Neural cell (in vitro differentiated cells): ENCODE measurements at regions not wholly inside any gene's neighbourhood (a gene's known extent, or its start where the extent isn't known, plus 50 kb on each side); places are given as distances from the start of the nearest gene placed in this dataset.

Experiments
- H2AFZ ChIP-seq: fragments of 200-600, 300-800 bp; sonication (generic), shearing (Covaris generic); 2 replicates; pipeline ENCODE4 v1.6.0; 2014; ENCODE audit warnings: low read depth, mild to moderate bottlenecking, antibody characterized with exemption, low read length, moderate library complexity
- H3F3A ChIP-seq: fragments of 200-600 bp; shearing (Covaris generic); 2 replicates; pipeline ENCODE4 v1.6.1; 2016; ENCODE audit warnings: mild to moderate bottlenecking, moderate library complexity, mixed read lengths, antibody characterized with exemption, low read length; ENCODE audit not compliant: insufficient read depth, poor library complexity, severe bottlenecking
- H3K27ac ChIP-seq: fragments of 200-600, 300-800 bp; sonication (generic), shearing (Covaris generic); 2 replicates; pipeline ENCODE4 v1.5.1; 2014; ENCODE audit warnings: mild to moderate bottlenecking, low read length, moderate library complexity
- H3K27me3 ChIP-seq: fragments of 300-800, 200-600 bp; sonication (generic), shearing (Covaris generic); 2 replicates; pipeline ENCODE4 v1.6.0; 2014; ENCODE audit warnings: mild to moderate bottlenecking, low read depth, low read length, moderate library complexity; ENCODE audit not compliant: insufficient read depth
- H3K36me3 ChIP-seq: fragments of 300-800, 200-600 bp; sonication (generic), shearing (Covaris generic); 2 replicates; pipeline ENCODE4 v1.5.1; 2014; ENCODE audit warnings: mild to moderate bottlenecking, antibody characterized with exemption, low read length, moderate library complexity; ENCODE audit not compliant: insufficient read depth
- H3K4me2 ChIP-seq: fragments of 300-800, 200-600 bp; sonication (generic), shearing (Covaris generic); 2 replicates; pipeline ENCODE4 v1.6.0; 2014; ENCODE audit warnings: mild to moderate bottlenecking, low read length
- H3K4me3 ChIP-seq: fragments of 300-800, 200-600 bp; sonication (generic), shearing (Covaris generic); 2 replicates; pipeline ENCODE4 v1.5.1; 2014; ENCODE audit warnings: mild to moderate bottlenecking, low read length, moderate library complexity
- H3K79me2 ChIP-seq: fragments of 200-600 bp; shearing (Covaris generic); replicated peaks from 2 replicates; pipeline ENCODE4 v1.6.0; 2014; ENCODE audit warnings: mild to moderate bottlenecking, low read length, moderate library complexity; ENCODE audit not compliant: insufficient read depth
- H3K9ac ChIP-seq: fragments of 300-800, 200-600 bp; sonication (generic), shearing (Covaris generic); 2 replicates; pipeline ENCODE4 v1.6.1; 2016; ENCODE audit warnings: mild to moderate bottlenecking, low read length, mixed read lengths
- H3K9me2 ChIP-seq: fragments of 200-600 bp; shearing (Covaris generic); 2 replicates; pipeline ENCODE4 v1.6.1; 2016; ENCODE audit warnings: mild to moderate bottlenecking, low read length, mixed read lengths; ENCODE audit not compliant: insufficient read depth
- H3K9me3 ChIP-seq: fragments of 200-600, 300-800 bp; sonication (generic), shearing (Covaris generic); 2 replicates; pipeline ENCODE4 v1.6.1; 2016; ENCODE audit warnings: mild to moderate bottlenecking, mixed run types, low read length, moderate library complexity, mixed read lengths
- H4K20me1 ChIP-seq: fragments of 200-600 bp; shearing (Covaris generic); 2 replicates; pipeline ENCODE4 v1.6.1; 2016; ENCODE audit warnings: mild to moderate bottlenecking, mixed run types; ENCODE audit not compliant: insufficient read depth
- EP300 ChIP-seq: fragments of 450-650 bp; conservative IDR thresholded peaks from 2 replicates; pipeline ENCODE4 v1.6.1; 2014; ENCODE audit warnings: antibody characterized with exemption, mild to moderate bottlenecking, moderate library complexity; ENCODE audit not compliant: poor library complexity, severe bottlenecking
- EZH2 ChIP-seq: fragments of 200-600, 300-800 bp; shearing (Covaris generic), sonication (generic); IDR thresholded peaks from 2 replicates; pipeline ENCODE4 v1.6.1; 2014; ENCODE audit warnings: antibody characterized with exemption, low read length, borderline replicate concordance, mild to moderate bottlenecking; ENCODE audit not compliant: insufficient read depth, poor library complexity, severe bottlenecking
- MXI1 ChIP-seq: fragments of 450-650 bp; conservative IDR thresholded peaks from 2 replicates; pipeline ENCODE4 v1.6.1; 2014; ENCODE audit warnings: antibody characterized with exemption, mild to moderate bottlenecking; ENCODE audit not compliant: poor library complexity, severe bottlenecking
- POLR2AphosphoS5 ChIP-seq: IDR thresholded peaks from 2 replicates; pipeline ENCODE4 v1.6.1; 2012
- RAD21 ChIP-seq: fragments of 450-650 bp; conservative IDR thresholded peaks from 2 replicates; pipeline ENCODE4 v1.6.1; 2014; ENCODE audit warnings: antibody characterized with exemption, mild to moderate bottlenecking, moderate library complexity
- SMC3 ChIP-seq: fragments of 450-650 bp; conservative IDR thresholded peaks from 2 replicates; pipeline ENCODE4 v1.6.1; 2014; ENCODE audit warnings: antibody characterized with exemption, mild to moderate bottlenecking, moderate library complexity; ENCODE audit not compliant: poor library complexity
- TAF1 ChIP-seq: IDR thresholded peaks from 2 replicates; pipeline ENCODE4 v1.6.1; 2012; ENCODE audit warnings: low read depth
- TF ChIP-seq, protein P1 (sequence below): fragments of 450-650 bp; IDR thresholded peaks from 2 replicates; pipeline ENCODE4 v1.5.1; 2014; ENCODE audit warnings: antibody characterized with exemption, mild to moderate bottlenecking, moderate library complexity; ENCODE audit not compliant: poor library complexity, severe bottlenecking
- TF ChIP-seq, protein P2 (sequence below): IDR thresholded peaks from 2 replicates; pipeline ENCODE4 v1.6.1; 2012; ENCODE audit warnings: borderline replicate concordance

- H3K79me2 ChIP-seq: no peaks in the 10 kb centered on the region
- H3K4me2 ChIP-seq: no peak overlapping the region
- no peak overlapping the region for H3K9ac ChIP-seq
- H3K36me3 ChIP-seq: no peaks in the 10 kb centered on the region
- TF ChIP-seq, protein P1, sequence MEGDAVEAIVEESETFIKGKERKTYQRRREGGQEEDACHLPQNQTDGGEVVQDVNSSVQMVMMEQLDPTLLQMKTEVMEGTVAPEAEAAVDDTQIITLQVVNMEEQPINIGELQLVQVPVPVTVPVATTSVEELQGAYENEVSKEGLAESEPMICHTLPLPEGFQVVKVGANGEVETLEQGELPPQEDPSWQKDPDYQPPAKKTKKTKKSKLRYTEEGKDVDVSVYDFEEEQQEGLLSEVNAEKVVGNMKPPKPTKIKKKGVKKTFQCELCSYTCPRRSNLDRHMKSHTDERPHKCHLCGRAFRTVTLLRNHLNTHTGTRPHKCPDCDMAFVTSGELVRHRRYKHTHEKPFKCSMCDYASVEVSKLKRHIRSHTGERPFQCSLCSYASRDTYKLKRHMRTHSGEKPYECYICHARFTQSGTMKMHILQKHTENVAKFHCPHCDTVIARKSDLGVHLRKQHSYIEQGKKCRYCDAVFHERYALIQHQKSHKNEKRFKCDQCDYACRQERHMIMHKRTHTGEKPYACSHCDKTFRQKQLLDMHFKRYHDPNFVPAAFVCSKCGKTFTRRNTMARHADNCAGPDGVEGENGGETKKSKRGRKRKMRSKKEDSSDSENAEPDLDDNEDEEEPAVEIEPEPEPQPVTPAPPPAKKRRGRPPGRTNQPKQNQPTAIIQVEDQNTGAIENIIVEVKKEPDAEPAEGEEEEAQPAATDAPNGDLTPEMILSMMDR: no peak
- TF ChIP-seq RAD21: no peak
- TF ChIP-seq POLR2AphosphoS5: no peak
- no peak for TF ChIP-seq TAF1
- no peak for TF ChIP-seq EP300
- no peak for TF ChIP-seq EZH2
- TF ChIP-seq, protein P2, sequence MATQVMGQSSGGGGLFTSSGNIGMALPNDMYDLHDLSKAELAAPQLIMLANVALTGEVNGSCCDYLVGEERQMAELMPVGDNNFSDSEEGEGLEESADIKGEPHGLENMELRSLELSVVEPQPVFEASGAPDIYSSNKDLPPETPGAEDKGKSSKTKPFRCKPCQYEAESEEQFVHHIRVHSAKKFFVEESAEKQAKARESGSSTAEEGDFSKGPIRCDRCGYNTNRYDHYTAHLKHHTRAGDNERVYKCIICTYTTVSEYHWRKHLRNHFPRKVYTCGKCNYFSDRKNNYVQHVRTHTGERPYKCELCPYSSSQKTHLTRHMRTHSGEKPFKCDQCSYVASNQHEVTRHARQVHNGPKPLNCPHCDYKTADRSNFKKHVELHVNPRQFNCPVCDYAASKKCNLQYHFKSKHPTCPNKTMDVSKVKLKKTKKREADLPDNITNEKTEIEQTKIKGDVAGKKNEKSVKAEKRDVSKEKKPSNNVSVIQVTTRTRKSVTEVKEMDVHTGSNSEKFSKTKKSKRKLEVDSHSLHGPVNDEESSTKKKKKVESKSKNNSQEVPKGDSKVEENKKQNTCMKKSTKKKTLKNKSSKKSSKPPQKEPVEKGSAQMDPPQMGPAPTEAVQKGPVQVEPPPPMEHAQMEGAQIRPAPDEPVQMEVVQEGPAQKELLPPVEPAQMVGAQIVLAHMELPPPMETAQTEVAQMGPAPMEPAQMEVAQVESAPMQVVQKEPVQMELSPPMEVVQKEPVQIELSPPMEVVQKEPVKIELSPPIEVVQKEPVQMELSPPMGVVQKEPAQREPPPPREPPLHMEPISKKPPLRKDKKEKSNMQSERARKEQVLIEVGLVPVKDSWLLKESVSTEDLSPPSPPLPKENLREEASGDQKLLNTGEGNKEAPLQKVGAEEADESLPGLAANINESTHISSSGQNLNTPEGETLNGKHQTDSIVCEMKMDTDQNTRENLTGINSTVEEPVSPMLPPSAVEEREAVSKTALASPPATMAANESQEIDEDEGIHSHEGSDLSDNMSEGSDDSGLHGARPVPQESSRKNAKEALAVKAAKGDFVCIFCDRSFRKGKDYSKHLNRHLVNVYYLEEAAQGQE: no peak
- no peak for TF ChIP-seq MXI1
- no peaks in the 10 kb centered on the region for H3K27me3 ChIP-seq
- no peak overlapping the region for H3K4me3 ChIP-seq
- no peaks in the 10 kb centered on the region for H3K9me2 ChIP-seq
- H3K9me3 ChIP-seq: no peaks in the 10 kb centered on the region
- no peaks in the 10 kb centered on the region for H3F3A ChIP-seq
- no peak overlapping the region for H2AFZ ChIP-seq
- no peaks in the 10 kb centered on the region for H4K20me1 ChIP-seq
- H3K27ac ChIP-seq: no peak overlapping the region
These were observed 128.3 kb upstream of the SORCS3 start for GRCh38 chr10:104512800-104513199.

- Histone ChIP-seq H3K9ac (no peak overlapping the region), H4K20me1 (no peaks in the 10 kb centered on the region), H2AFZ (no peak overlapping the region)
These were observed 125.4 kb upstream of the SORCS3 start for GRCh38 chr10:104515678-104516199.

More at GRCh38 chr10:104515678-104516199, 125.4 kb upstream of the SORCS3 start:
- Histone ChIP-seq H3K4me3 (no peak overlapping the region), H3K27me3 (no peaks in the 10 kb centered on the region), H3K27ac (no peak overlapping the region), H3K36me3 (no peaks in the 10 kb centered on the region), H3K9me3 (no peaks in the 10 kb centered on the region), H3K4me2 (no peak overlapping the region), H3K9me2 (no peaks in the 10 kb centered on the region), H3F3A (no peaks in the 10 kb centered on the region), H3K79me2 (no peaks in the 10 kb centered on the region)
- peak; percentile 51 for TF ChIP-seq POLR2AphosphoS5
- TF ChIP-seq, protein P2: peak; percentile 76
- no peak for TF ChIP-seq SMC3
